GM18951 (cell line): ENCODE measurements at regions not wholly inside any gene's neighbourhood (a gene's known extent, or its start where the extent isn't known, plus 50 kb on each side); places are given as distances from the start of the nearest gene placed in this dataset.
"Not testable (repeated sequence)": the region's sequence is repeated elsewhere in the genome, so short reads cannot be mapped to it uniquely, and the experiment has no call there.

ENCODE experiments used
- POLR2A ChIP-seq: IDR thresholded peaks from 4 replicates; pipeline ENCODE4 v1.6.1; 2011; ENCODE audit warnings: mild to moderate bottlenecking; ENCODE audit not compliant: insufficient read length, insufficient read depth; ENCODE audit errors: extremely low read depth
- in situ Hi-C: fragments of 300-500 bp; cut with MboI; formaldehyde crosslinking; loops from one replicate; pipeline ENCODE4 v1.12.0; 2022; ENCODE audit warnings: low sequenced_read_pairs, mixed read lengths, inconsistent platforms; ENCODE audit not compliant: unreplicated experiment

GRCh38 chr9:106104887-106105286 is 410.5 kb downstream of the TMEM38B start:
- no peak for TF ChIP-seq POLR2A
- in situ Hi-C loops: no loop called here

- in situ Hi-C loops: no loop called here
These were observed 412.1 kb downstream of the TMEM38B start for GRCh38 chr9:106106396-106106795.

GRCh38 chr9:106107716-106108115 is 413.4 kb downstream of the TMEM38B start:
- TF ChIP-seq POLR2A: no peak
- in situ Hi-C loops: no loop called here

More at GRCh38 chr9:106106396-106106795, 412.1 kb downstream of the TMEM38B start:
- TF ChIP-seq POLR2A: no peak

DNA sequence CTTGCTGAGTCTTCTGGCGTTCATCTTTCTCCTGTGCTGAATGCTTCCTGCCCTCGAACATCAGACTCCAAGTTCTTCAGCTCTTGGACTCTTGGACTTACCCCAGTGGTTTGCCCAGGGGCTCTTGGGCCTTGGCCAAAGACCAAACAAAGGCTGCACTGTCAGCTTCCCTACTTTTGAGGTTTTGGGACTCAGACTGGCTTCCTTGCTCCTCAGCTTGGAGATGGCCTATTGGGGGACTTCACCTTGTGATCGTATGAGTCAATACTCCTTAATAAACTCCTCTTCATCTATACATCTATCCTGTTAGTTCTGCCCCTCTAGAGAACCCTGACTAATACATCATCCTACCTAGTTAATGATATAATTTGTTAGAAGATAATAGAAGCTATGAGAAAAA is 415.4 kb downstream of the TMEM38B start:
- in situ Hi-C loops: not testable (repeated sequence)

- TF ChIP-seq POLR2A: no peak
- in situ Hi-C loops: no loop called here
These were observed 416.1 kb downstream of the TMEM38B start for GRCh38 chr9:106110483-106110882.

GRCh38 chr9:106111039-106111730 is 416.8 kb downstream of the TMEM38B start:
- TF ChIP-seq POLR2A: no peak
- in situ Hi-C loops: no loop called here

DNA sequence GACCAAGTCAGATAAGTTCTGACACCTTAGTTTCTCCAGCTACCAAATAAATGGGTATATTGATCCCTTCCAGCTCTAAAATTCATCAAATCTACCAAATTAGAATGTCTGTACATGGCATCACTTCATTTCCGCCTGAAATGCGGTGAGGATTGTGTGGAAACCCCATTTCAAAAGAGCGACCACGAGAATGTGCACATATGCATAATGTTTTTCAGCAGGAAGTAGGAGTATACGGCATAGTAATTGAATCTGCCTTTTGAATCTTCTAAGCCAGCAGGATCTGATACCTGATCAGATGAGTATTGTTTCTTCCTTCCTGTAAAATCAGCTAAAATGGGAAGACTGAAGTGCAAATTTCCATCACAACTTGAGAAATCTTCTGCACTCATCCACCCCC is 418.6 kb downstream of the TMEM38B start:
- TF ChIP-seq POLR2A: no peak
- in situ Hi-C loops: no loop called here

- no peak for TF ChIP-seq POLR2A
- in situ Hi-C loops: no loop called here
These were observed 424.8 kb downstream of the TMEM38B start for GRCh38 chr9:106119176-106119575.

- in situ Hi-C loops: no loop called here
- no peak for TF ChIP-seq POLR2A
These were observed 425.7 kb downstream of the TMEM38B start for GRCh38 chr9:106120071-106120470.

DNA sequence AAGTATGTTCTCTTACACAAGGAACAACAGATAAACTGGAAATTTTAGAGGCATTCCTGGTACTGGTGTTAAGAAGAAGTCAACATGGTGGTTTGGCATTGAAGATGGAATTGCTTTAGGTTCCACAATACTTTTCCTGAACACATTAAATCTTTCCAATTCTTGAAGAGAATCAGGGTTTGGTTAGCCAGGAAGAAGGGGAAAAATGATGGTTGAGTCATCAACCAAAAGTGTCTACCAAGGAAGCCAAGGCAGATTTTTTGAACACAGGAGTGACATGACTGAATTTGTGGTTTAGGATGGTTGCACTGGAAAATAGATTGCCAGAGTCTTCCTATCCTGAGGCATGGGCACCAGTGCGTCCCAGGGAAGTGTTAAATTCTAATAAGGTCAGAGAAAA is 433.4 kb downstream of the TMEM38B start:
- no peak for TF ChIP-seq POLR2A

DNA sequence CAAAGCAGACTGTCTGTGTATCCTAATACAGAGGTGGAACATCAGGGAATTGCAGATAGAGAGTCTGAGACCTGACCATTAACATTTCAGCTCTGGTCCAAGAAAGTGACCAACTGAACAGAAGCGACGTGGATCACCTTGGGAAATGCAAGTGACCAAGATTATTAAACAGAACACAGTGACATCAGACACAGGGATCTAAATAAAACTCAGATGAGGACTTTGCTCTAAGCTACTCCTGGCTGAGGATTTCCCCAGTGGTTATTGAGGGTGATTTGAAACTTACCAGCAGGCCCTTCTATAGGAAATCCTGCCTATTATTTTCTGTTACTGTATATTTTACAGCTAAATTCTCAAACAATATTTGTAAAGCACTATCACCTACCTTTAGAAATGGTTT is 436.0 kb downstream of the TMEM38B start:
- in situ Hi-C loops: no loop called here
- TF ChIP-seq POLR2A: no peak

More for the DNA sequence above, 433.4 kb downstream of the TMEM38B start:
- in situ Hi-C loops: no loop called here

- no peak for TF ChIP-seq POLR2A
- in situ Hi-C loops: no loop called here
These were observed 449.4 kb downstream of the TMEM38B start for GRCh38 chr9:106143781-106144180.

GRCh38 chr9:106146066-106146840 is 451.9 kb downstream of the TMEM38B start:
- in situ Hi-C loops: no loop called here
- no peak for TF ChIP-seq POLR2A

- in situ Hi-C loops: no loop called here
- TF ChIP-seq POLR2A: no peak
These were observed 452.5 kb downstream of the TMEM38B start for GRCh38 chr9:106146886-106147285.
